NB4 (cell line): ENCODE measurements at regions not wholly inside any gene's neighbourhood (a gene's known extent, or its start where the extent isn't known, plus 50 kb on each side); places are given as distances from the start of the nearest gene placed in this dataset.

Experiments used
- DNase-seq: peaks from one replicate; pipeline ENCODE4 v3.0.0; 2010; ENCODE audit warnings: low read depth
- H3K4me3 ChIP-seq: one replicate; pipeline ENCODE4 v1.5.1; 2011; ENCODE audit warnings: mild to moderate bottlenecking, low read depth, low read length, moderate library complexity
- MYC ChIP-seq: IDR thresholded peaks from 2 replicates; pipeline ENCODE4 v1.6.1; 2011; ENCODE audit warnings: low read depth, low read length
- POLR2A ChIP-seq: IDR thresholded peaks from 2 replicates; pipeline ENCODE4 v1.6.1; 2011; ENCODE audit warnings: mild to moderate bottlenecking; ENCODE audit not compliant: insufficient read length; ENCODE audit errors: extremely low read depth
- TF ChIP-seq, protein P1 (sequence below): IDR thresholded peaks from 2 replicates; pipeline ENCODE4 v1.6.1; 2011; ENCODE audit warnings: low read depth, low read length
- TF ChIP-seq, protein P2 (sequence below): IDR thresholded peaks from one replicate; pipeline ENCODE4 v1.5.1; 2012; ENCODE audit warnings: low read depth, low read length

DNA sequence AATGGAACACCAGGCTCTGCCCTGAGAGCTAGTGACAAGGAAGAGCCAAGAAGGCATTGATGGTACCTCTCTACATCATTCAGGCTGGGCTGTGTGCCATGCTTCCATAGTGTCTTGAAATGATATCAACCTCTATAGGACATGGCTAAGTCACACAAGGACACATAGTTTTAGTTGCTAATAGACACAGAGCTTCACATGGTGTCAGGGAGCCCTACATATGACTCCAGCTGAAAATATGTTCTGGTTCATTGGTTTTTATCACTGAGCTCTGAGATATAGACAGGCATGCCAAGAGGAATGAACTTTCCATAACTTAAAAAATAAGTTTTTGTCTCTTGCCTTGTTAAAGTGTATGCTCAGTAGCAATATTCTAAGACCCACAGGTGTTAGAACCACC lies 72.1 kb upstream of the PRKG2 start:
- no peak for DNase-seq
- H3K4me3 ChIP-seq = no peak overlapping the region
- TF ChIP-seq, protein P1, sequence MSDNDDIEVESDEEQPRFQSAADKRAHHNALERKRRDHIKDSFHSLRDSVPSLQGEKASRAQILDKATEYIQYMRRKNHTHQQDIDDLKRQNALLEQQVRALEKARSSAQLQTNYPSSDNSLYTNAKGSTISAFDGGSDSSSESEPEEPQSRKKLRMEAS = no peak
- no peak for TF ChIP-seq MYC
- TF ChIP-seq, protein P2, sequence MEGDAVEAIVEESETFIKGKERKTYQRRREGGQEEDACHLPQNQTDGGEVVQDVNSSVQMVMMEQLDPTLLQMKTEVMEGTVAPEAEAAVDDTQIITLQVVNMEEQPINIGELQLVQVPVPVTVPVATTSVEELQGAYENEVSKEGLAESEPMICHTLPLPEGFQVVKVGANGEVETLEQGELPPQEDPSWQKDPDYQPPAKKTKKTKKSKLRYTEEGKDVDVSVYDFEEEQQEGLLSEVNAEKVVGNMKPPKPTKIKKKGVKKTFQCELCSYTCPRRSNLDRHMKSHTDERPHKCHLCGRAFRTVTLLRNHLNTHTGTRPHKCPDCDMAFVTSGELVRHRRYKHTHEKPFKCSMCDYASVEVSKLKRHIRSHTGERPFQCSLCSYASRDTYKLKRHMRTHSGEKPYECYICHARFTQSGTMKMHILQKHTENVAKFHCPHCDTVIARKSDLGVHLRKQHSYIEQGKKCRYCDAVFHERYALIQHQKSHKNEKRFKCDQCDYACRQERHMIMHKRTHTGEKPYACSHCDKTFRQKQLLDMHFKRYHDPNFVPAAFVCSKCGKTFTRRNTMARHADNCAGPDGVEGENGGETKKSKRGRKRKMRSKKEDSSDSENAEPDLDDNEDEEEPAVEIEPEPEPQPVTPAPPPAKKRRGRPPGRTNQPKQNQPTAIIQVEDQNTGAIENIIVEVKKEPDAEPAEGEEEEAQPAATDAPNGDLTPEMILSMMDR = no peak
- TF ChIP-seq POLR2A = no peak

DNA sequence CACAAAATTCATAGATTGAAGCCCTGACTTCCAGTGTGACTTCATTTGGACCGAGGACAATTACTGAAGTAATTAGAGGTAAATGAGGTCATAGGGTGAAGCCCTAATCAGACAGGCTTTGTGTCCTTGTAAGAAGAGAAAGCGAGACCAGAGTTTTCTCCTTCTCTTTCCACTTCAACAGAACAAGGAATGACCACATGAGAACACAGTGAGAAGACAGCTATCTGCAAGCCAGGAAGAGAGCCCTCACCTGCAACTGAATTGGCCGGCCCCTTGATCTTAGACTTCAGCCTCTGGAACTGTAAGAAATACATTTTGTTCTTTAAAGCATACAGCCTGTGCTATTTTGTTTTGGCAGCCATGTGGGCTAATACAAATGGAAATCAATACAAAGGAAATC lies 67.1 kb upstream of the PRKG2 start:
- no peak overlapping the region for H3K4me3 ChIP-seq
- TF ChIP-seq, protein P1 = no peak
- TF ChIP-seq, protein P2 = no peak
- no peak for TF ChIP-seq MYC
- TF ChIP-seq POLR2A = no peak
- no peak for DNase-seq

DNA sequence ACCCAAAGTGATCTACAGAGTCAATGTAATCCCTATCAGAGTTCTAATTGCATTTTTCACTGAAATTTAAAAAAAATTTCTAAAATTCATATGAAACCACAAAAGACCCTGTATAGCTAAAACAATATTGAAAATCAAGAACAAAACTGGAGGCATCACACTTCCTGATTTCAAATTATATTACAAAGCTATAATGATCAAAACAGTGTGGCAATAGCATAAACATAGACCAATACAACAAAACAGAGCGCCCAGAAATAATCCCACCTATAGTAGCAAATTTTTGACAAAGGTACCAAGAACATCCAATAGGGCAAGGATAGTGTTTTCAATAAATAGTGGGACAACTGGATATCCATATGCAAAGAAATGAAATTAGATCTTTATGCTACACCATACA lies 59.4 kb upstream of the PRKG2 start:
- TF ChIP-seq POLR2A = no peak
- TF ChIP-seq MYC = no peak
- TF ChIP-seq, protein P1 = no peak
- TF ChIP-seq, protein P2 = no peak
- DNase-seq = no peak

DNA sequence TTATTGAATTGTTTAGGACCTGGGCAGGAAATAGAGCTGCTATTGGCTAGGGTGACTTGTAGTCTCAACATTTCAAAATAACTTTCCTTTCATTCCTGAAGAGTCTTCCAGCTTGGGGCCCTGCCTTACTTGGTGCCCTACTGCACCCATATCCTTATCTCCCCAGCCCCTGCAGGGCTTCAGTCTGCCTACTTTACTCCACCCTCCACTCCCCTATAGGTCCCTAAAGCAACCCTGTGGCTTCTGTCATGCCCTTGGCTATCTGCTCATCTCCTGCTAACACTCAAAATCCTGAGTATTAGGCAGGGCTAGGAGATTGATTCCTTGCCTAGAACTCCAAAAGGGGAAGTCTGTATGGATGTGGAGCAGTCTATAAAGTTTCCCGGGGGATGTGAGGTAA lies 57.6 kb upstream of the PRKG2 start:
- TF ChIP-seq POLR2A (no peak), MYC (no peak)
- TF ChIP-seq, protein P1 = no peak
- TF ChIP-seq, protein P2 = no peak
- no peak overlapping the region for H3K4me3 ChIP-seq
- DNase-seq = no peak

More for the DNA sequence above, 59.4 kb upstream of the PRKG2 start:
- no peak overlapping the region for H3K4me3 ChIP-seq
